ENCODE measurements at regions not wholly inside any gene's neighbourhood (a gene's known extent, or its start where the extent isn't known, plus 50 kb on each side); places are given as distances from the start of the nearest gene placed in this dataset.
A peak's percentile ranks its signal among the peaks of the same experiment; 100 is the strongest.

GRCh38 chr18:31252522-31252921, 65.4 kb upstream of the DSG1 start:
- no peak overlapping the region for H3K27ac Mint-ChIP-seq (ENCODE audit: low read depth, unreplicated experiment)
- H3K4me1 Mint-ChIP-seq (ENCODE audit: insufficient read depth, unreplicated experiment): peaks cover 26% of the 10 kb centered on the region
- POLR2A ChIA-PET: interaction anchor here (0.5 to 13.0 kb wide), 8 partner anchors 10 to 234 kb away, joined by 3 to 187 read pairs (median 6); partner anchors contain the start of gene DSG3

GRCh38 chr18:31255953-31256352, 62.0 kb upstream of the DSG1 start:
- ChIA-PET POLR2A (interaction anchor here (0.5 to 7.9 kb wide), 15 partner anchors 9 to 268 kb away, joined by 3 to 160 read pairs (median 8); partner anchors contain the start of genes DSC3 and DSG3), CTCF (interaction anchor here (0.8 to 1.8 kb wide), 7 partner anchors 9 to 257 kb away, joined by 3 to 6 read pairs (median 5); no protein-coding TSS in a partner anchor)
- H3K27me3 Mint-ChIP-seq (ENCODE audit: insufficient read depth, unreplicated experiment): no peaks in the 10 kb centered on the region
- DNase-seq (ENCODE audit: unreplicated experiment): peak; percentile 85
- TF ChIP-seq CTCF (IDR thresholded peaks at IDR 0.05; ENCODE audit: unreplicated experiment): no peak
- BruUV-seq (replicated peaks): no TSS peak
- H3K27ac Mint-ChIP-seq (ENCODE audit: low read depth, unreplicated experiment): peak overlapping the region; percentile 64
- no peaks in the 10 kb centered on the region for H3K9me3 Mint-ChIP-seq (ENCODE audit: unreplicated experiment)
- H3K4me1 Mint-ChIP-seq (ENCODE audit: insufficient read depth, unreplicated experiment): peaks cover 16% of the 10 kb centered on the region
- no peaks in the 10 kb centered on the region for H3K36me3 Mint-ChIP-seq (ENCODE audit: insufficient read depth, unreplicated experiment)
- intact Hi-C loops (cut with micrococcal nuclease): no loop called here
- peak overlapping the region; percentile 12 for H3K4me3 Mint-ChIP-seq (ENCODE audit: unreplicated experiment)

More at GRCh38 chr18:31252522-31252921, 65.4 kb upstream of the DSG1 start:
- CTCF ChIA-PET: interaction anchor here (0.6 kb wide), 1 partner anchor 10 kb away, joined by 11 read pairs; no protein-coding TSS in a partner anchor
- intact Hi-C loops (cut with micrococcal nuclease): no loop called here
- H3K4me3 Mint-ChIP-seq (ENCODE audit: unreplicated experiment): no peak overlapping the region
- H3K9me3 Mint-ChIP-seq (ENCODE audit: unreplicated experiment): no peaks in the 10 kb centered on the region
- DNase-seq (ENCODE audit: unreplicated experiment): no peak
- H3K36me3 Mint-ChIP-seq (ENCODE audit: insufficient read depth, unreplicated experiment): no peaks in the 10 kb centered on the region
- H3K27me3 Mint-ChIP-seq (ENCODE audit: insufficient read depth, unreplicated experiment): no peaks in the 10 kb centered on the region
- TF ChIP-seq CTCF (IDR thresholded peaks at IDR 0.05; ENCODE audit: unreplicated experiment): no peak
- no TSS peak for BruUV-seq (replicated peaks)

- no peak overlapping the region for H3K4me3 Mint-ChIP-seq (ENCODE audit: unreplicated experiment)
- TF ChIP-seq CTCF (IDR thresholded peaks at IDR 0.05; ENCODE audit: unreplicated experiment): no peak
- H3K4me1 Mint-ChIP-seq (ENCODE audit: insufficient read depth, unreplicated experiment): peaks cover 13% of the 10 kb centered on the region
- ChIA-PET POLR2A (interaction anchor here (0.8 to 7.9 kb wide), 8 partner anchors 10 to 190 kb away, joined by 3 to 160 read pairs (median 14); partner anchors contain the start of gene DSG3), CTCF (interaction anchor here (0.7 to 2.7 kb wide), 3 partner anchors 11 to 52 kb away, joined by 3 to 16 read pairs (median 4); no protein-coding TSS in a partner anchor)
- no peaks in the 10 kb centered on the region for H3K36me3 Mint-ChIP-seq (ENCODE audit: insufficient read depth, unreplicated experiment)
- no peaks in the 10 kb centered on the region for H3K9me3 Mint-ChIP-seq (ENCODE audit: unreplicated experiment)
- H3K27me3 Mint-ChIP-seq (ENCODE audit: insufficient read depth, unreplicated experiment): no peaks in the 10 kb centered on the region
- DNase-seq (ENCODE audit: unreplicated experiment): no peak
- BruUV-seq (replicated peaks): no TSS peak
- intact Hi-C loops (cut with micrococcal nuclease): no loop called here
- no peak overlapping the region for H3K27ac Mint-ChIP-seq (ENCODE audit: low read depth, unreplicated experiment)
Measured at GRCh38 chr18:31258789-31259188, 59.2 kb upstream of the DSG1 start.

GRCh38 chr18:31261792-31262582, 56.0 kb upstream of the DSG1 start:
- no peak overlapping the region for H3K4me3 Mint-ChIP-seq (ENCODE audit: unreplicated experiment)
- no peaks in the 10 kb centered on the region for H3K36me3 Mint-ChIP-seq (ENCODE audit: insufficient read depth, unreplicated experiment)
- no TSS peak for BruUV-seq (replicated peaks)
- no peak for TF ChIP-seq CTCF (IDR thresholded peaks at IDR 0.05; ENCODE audit: unreplicated experiment)
- POLR2A ChIA-PET: interaction anchor here (0.7 to 7.9 kb wide), 4 partner anchors 17 to 198 kb away, joined by 3 to 160 read pairs (median 4); no protein-coding TSS in a partner anchor
- no peaks in the 10 kb centered on the region for H3K9me3 Mint-ChIP-seq (ENCODE audit: unreplicated experiment)
- H3K4me1 Mint-ChIP-seq (ENCODE audit: insufficient read depth, unreplicated experiment): no peaks in the 10 kb centered on the region
- no peak for DNase-seq (ENCODE audit: unreplicated experiment)
- CTCF ChIA-PET: interaction anchor here (1.0 kb wide), 1 partner anchor 238 kb away, joined by 4 read pairs; no protein-coding TSS in a partner anchor
- intact Hi-C loops (cut with micrococcal nuclease): no loop called here
- no peak overlapping the region for H3K27ac Mint-ChIP-seq (ENCODE audit: low read depth, unreplicated experiment)
- H3K27me3 Mint-ChIP-seq (ENCODE audit: insufficient read depth, unreplicated experiment): no peaks in the 10 kb centered on the region
